OCI-LY1 (cell line): ENCODE measurements at regions not wholly inside any gene's neighbourhood (a gene's known extent, or its start where the extent isn't known, plus 50 kb on each side); places are given as distances from the start of the nearest gene placed in this dataset.

Experiments
- H2AFZ ChIP-seq: fragments of 200-600 bp; sonication (generic), shearing (Covaris generic); 2 replicates; pipeline ENCODE4 v1.6.0; 2014; ENCODE audit warnings: antibody characterized with exemption, mild to moderate bottlenecking, low read length
- H3F3A ChIP-seq: fragments of 200-600 bp; sonication (generic), shearing (Covaris generic); 2 replicates; pipeline ENCODE4 v1.6.0; 2014; ENCODE audit warnings: mild to moderate bottlenecking, antibody characterized with exemption, low read length, moderate library complexity; ENCODE audit not compliant: insufficient read depth
- H3K27ac ChIP-seq: fragments of 200-600 bp; sonication (generic); 2 replicates; pipeline ENCODE4 v1.5.1; 2014; ENCODE audit warnings: low read length, mixed run types, mild to moderate bottlenecking, low read depth; ENCODE audit not compliant: poor library complexity, severe bottlenecking
- H3K27me3 ChIP-seq: fragments of 200-600 bp; sonication (generic); 2 replicates; pipeline ENCODE4 v1.6.0; 2014; ENCODE audit warnings: antibody characterized with exemption, mild to moderate bottlenecking, low read length, moderate library complexity; ENCODE audit not compliant: insufficient read depth
- H3K36me3 ChIP-seq: fragments of 200-600 bp; sonication (generic); 2 replicates; pipeline ENCODE4 v1.6.1; 2014; ENCODE audit warnings: mild to moderate bottlenecking, antibody characterized with exemption, low read length, moderate library complexity, mixed read lengths; ENCODE audit not compliant: insufficient read depth
- H3K4me1 ChIP-seq: fragments of 200-600 bp; sonication (generic); 2 replicates; pipeline ENCODE4 v1.5.1; 2014; ENCODE audit warnings: mild to moderate bottlenecking, low read length, moderate library complexity; ENCODE audit not compliant: insufficient read depth, severe bottlenecking
- H3K4me2 ChIP-seq: fragments of 200-600 bp; sonication (generic), shearing (Covaris generic); 2 replicates; pipeline ENCODE4 v1.6.1; 2014; ENCODE audit warnings: low read length
- H3K4me3 ChIP-seq: fragments of 200-600 bp; sonication (generic); 2 replicates; pipeline ENCODE4 v1.5.1; 2014; ENCODE audit warnings: low read length, low read depth, mild to moderate bottlenecking, mixed read lengths; ENCODE audit not compliant: poor library complexity, severe bottlenecking
- H3K79me2 ChIP-seq: fragments of 200-600 bp; shearing (Covaris generic); 2 replicates; pipeline ENCODE4 v1.6.1; 2016; ENCODE audit warnings: mixed run types, low read length, mixed read lengths; ENCODE audit not compliant: insufficient read depth
- H3K9ac ChIP-seq: fragments of 200-600 bp; sonication (generic), shearing (Covaris generic); 2 replicates; pipeline ENCODE4 v1.6.1; 2014; ENCODE audit warnings: mild to moderate bottlenecking, low read length, mixed read lengths
- H3K9me2 ChIP-seq: fragments of 200-600 bp; sonication (generic), shearing (Covaris generic); 2 replicates; pipeline ENCODE4 v1.6.1; 2014; ENCODE audit warnings: low read depth, mild to moderate bottlenecking, low read length, mixed read lengths
- H3K9me3 ChIP-seq: fragments of 200-600 bp; shearing (Covaris generic); 2 replicates; pipeline ENCODE4 v1.6.1; 2014; ENCODE audit warnings: low read length, mixed read lengths
- H4K20me1 ChIP-seq: fragments of 200-600 bp; sonication (generic), shearing (Covaris generic); 2 replicates; pipeline ENCODE4 v1.6.0; 2016; ENCODE audit warnings: mild to moderate bottlenecking, low read length; ENCODE audit not compliant: insufficient read depth
- CTCF ChIP-seq: fragments of 200-600 bp; sonication (generic), shearing (Covaris generic); IDR thresholded peaks from 2 replicates; pipeline ENCODE4 v1.5.1; 2017; ENCODE audit warnings: mild to moderate bottlenecking, antibody characterized with exemption, low read length, moderate library complexity, mixed read lengths
- EZH2 ChIP-seq: fragments of 200-600 bp; sonication (generic), shearing (Covaris generic); IDR thresholded peaks from 2 replicates; pipeline ENCODE4 v1.8.0; 2017; ENCODE audit warnings: borderline replicate concordance, mixed run types, mild to moderate bottlenecking, antibody characterized with exemption, low read length, moderate library complexity, mixed read lengths

- Histone ChIP-seq H3K4me3 (no peak overlapping the region), H3K27ac (no peak overlapping the region), H2AFZ (no peak overlapping the region), H4K20me1 (no peaks in the 10 kb centered on the region), H3K27me3 (no peaks in the 10 kb centered on the region), H3K79me2 (no peaks in the 10 kb centered on the region), H3F3A (no peaks in the 10 kb centered on the region), H3K9ac (no peak overlapping the region), H3K9me2 (no peaks in the 10 kb centered on the region), H3K4me2 (no peak overlapping the region), H3K4me1 (peaks cover 25% of the 10 kb centered on the region), H3K36me3 (no peaks in the 10 kb centered on the region; the same call in 1 of the 2 replicates), H3K9me3 (no peaks in the 10 kb centered on the region)
- TF ChIP-seq EZH2 = no peak
- TF ChIP-seq CTCF = no peak
These were observed 54.8 kb upstream of the BCL6 start for GRCh38 chr3:187799942-187800641.

GRCh38 chr3:187801152-187801551 lies 55.9 kb upstream of the BCL6 start:
- Histone ChIP-seq H3K79me2 (no peaks in the 10 kb centered on the region), H3K27ac (no peak overlapping the region), H3K9ac (no peak overlapping the region), H3F3A (no peaks in the 10 kb centered on the region), H3K9me3 (no peaks in the 10 kb centered on the region), H4K20me1 (no peaks in the 10 kb centered on the region), H3K27me3 (no peaks in the 10 kb centered on the region), H3K4me3 (no peak overlapping the region), H3K4me1 (peaks cover 25% of the 10 kb centered on the region), H3K4me2 (no peak overlapping the region), H3K9me2 (no peaks in the 10 kb centered on the region), H2AFZ (no peak overlapping the region), H3K36me3 (no peaks in the 10 kb centered on the region; the same call in 1 of the 2 replicates)
- TF ChIP-seq CTCF = no peak
- no peak for TF ChIP-seq EZH2

- H3K4me2 ChIP-seq = no peak overlapping the region
- no peaks in the 10 kb centered on the region for H3K79me2 ChIP-seq
- no peak overlapping the region for H3K9ac ChIP-seq
- H3K9me3 ChIP-seq = no peaks in the 10 kb centered on the region
- no peak overlapping the region for H2AFZ ChIP-seq
- TF ChIP-seq EZH2 = no peak
- TF ChIP-seq CTCF = no peak
- H3K27me3 ChIP-seq = no peaks in the 10 kb centered on the region
- no peaks in the 10 kb centered on the region for H3K9me2 ChIP-seq
- H3K27ac ChIP-seq = no peak overlapping the region
- no peaks in the 10 kb centered on the region for H3F3A ChIP-seq
- no peak overlapping the region for H3K4me3 ChIP-seq
- H3K4me1 ChIP-seq = peaks cover 25% of the 10 kb centered on the region
- no peaks in the 10 kb centered on the region; the same call in 1 of the 2 replicates for H3K36me3 ChIP-seq
- H4K20me1 ChIP-seq = no peaks in the 10 kb centered on the region
These were observed 57.1 kb upstream of the BCL6 start for GRCh38 chr3:187802203-187802927.
